ENCODE measurements at regions not wholly inside any gene's neighbourhood (a gene's known extent, or its start where the extent isn't known, plus 50 kb on each side); places are given as distances from the start of the nearest gene placed in this dataset.

GRCh38 chr13:64924401-64924800 lies 2305.7 kb downstream of the PCDH9 start:
- TF ChIP-seq PATZ1 (CRISPR knock-in tag; IDR thresholded peaks at IDR 0.05; ENCODE audit: borderline replicate concordance) (no peak), CSRNP3 (CRISPR knock-in tag; IDR thresholded peaks at IDR 0.05) (no peak), ZFP30 (CRISPR knock-in tag; IDR thresholded peaks at IDR 0.05) (no peak), CSDC2 (CRISPR knock-in tag; IDR thresholded peaks at IDR 0.05) (no peak), ZFP3 (CRISPR knock-in tag; IDR thresholded peaks at IDR 0.05) (no peak), OSR1 (CRISPR knock-in tag; IDR thresholded peaks at IDR 0.05) (no peak)
- TF ChIP-seq, protein P1, sequence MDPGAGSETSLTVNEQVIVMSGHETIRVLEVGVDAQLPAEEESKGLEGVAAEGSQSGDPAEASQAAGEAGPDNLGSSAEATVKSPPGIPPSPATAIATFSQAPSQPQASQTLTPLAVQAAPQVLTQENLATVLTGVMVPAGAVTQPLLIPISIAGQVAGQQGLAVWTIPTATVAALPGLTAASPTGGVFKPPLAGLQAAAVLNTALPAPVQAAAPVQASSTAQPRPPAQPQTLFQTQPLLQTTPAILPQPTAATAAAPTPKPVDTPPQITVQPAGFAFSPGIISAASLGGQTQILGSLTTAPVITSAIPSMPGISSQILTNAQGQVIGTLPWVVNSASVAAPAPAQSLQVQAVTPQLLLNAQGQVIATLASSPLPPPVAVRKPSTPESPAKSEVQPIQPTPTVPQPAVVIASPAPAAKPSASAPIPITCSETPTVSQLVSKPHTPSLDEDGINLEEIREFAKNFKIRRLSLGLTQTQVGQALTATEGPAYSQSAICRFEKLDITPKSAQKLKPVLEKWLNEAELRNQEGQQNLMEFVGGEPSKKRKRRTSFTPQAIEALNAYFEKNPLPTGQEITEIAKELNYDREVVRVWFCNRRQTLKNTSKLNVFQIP (CRISPR knock-in tag; IDR thresholded peaks at IDR 0.05; ENCODE audit: borderline replicate concordance, low read depth), result no peak
- TF ChIP-seq, protein P2, sequence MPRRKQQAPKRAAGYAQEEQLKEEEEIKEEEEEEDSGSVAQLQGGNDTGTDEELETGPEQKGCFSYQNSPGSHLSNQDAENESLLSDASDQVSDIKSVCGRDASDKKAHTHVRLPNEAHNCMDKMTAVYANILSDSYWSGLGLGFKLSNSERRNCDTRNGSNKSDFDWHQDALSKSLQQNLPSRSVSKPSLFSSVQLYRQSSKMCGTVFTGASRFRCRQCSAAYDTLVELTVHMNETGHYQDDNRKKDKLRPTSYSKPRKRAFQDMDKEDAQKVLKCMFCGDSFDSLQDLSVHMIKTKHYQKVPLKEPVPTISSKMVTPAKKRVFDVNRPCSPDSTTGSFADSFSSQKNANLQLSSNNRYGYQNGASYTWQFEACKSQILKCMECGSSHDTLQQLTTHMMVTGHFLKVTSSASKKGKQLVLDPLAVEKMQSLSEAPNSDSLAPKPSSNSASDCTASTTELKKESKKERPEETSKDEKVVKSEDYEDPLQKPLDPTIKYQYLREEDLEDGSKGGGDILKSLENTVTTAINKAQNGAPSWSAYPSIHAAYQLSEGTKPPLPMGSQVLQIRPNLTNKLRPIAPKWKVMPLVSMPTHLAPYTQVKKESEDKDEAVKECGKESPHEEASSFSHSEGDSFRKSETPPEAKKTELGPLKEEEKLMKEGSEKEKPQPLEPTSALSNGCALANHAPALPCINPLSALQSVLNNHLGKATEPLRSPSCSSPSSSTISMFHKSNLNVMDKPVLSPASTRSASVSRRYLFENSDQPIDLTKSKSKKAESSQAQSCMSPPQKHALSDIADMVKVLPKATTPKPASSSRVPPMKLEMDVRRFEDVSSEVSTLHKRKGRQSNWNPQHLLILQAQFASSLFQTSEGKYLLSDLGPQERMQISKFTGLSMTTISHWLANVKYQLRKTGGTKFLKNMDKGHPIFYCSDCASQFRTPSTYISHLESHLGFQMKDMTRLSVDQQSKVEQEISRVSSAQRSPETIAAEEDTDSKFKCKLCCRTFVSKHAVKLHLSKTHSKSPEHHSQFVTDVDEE (CRISPR knock-in tag; IDR thresholded peaks at IDR 0.05), result no peak
